ENCODE measurements at regions not wholly inside any gene's neighbourhood (a gene's known extent, or its start where the extent isn't known, plus 50 kb on each side); places are given as distances from the start of the nearest gene placed in this dataset.

- no peak for TF ChIP-seq CTCF (IDR thresholded peaks at IDR 0.05; ENCODE audit: borderline replicate concordance)
- H3K27me3 ChIP-seq (ENCODE audit: low read depth), result peaks cover 4% of the 10 kb centered on the region
- no peaks in the 10 kb centered on the region for H3K9me3 ChIP-seq (replicated peaks)
- no peaks in the 10 kb centered on the region for H3K4me1 ChIP-seq
- no peaks in the 10 kb centered on the region for H3K36me3 ChIP-seq
- H3K27ac ChIP-seq (replicated peaks), result no peak overlapping the region
- intact Hi-C loops (cut with micrococcal nuclease), result no loop called here
- DNase-seq, result no peak
- H3K4me3 ChIP-seq, result no peak overlapping the region
Observed at GRCh38 chr17:71405101-71405500, 715.7 kb upstream of the SOX9 start.

- no peak for TF ChIP-seq CTCF (IDR thresholded peaks at IDR 0.05; ENCODE audit: borderline replicate concordance)
- intact Hi-C loops (cut with micrococcal nuclease), result no loop called here
- H3K4me3 ChIP-seq, result no peak overlapping the region
Observed at GRCh38 chr17:71407981-71408380, 712.8 kb upstream of the SOX9 start.

GRCh38 chr17:71409137-71409536 lies 711.7 kb upstream of the SOX9 start:
- intact Hi-C loops (cut with micrococcal nuclease), result no loop called here
- H3K27me3 ChIP-seq (ENCODE audit: low read depth), result no peaks in the 10 kb centered on the region
- DNase-seq, result no peak
- TF ChIP-seq CTCF (IDR thresholded peaks at IDR 0.05; ENCODE audit: borderline replicate concordance), result no peak
- no peak overlapping the region for H3K4me3 ChIP-seq
- H3K27ac ChIP-seq (replicated peaks), result no peak overlapping the region
- H3K36me3 ChIP-seq, result no peaks in the 10 kb centered on the region
- H3K4me1 ChIP-seq, result no peaks in the 10 kb centered on the region
- no peaks in the 10 kb centered on the region for H3K9me3 ChIP-seq (replicated peaks)

More at GRCh38 chr17:71407981-71408380, 712.8 kb upstream of the SOX9 start:
- H3K36me3 ChIP-seq, result no peaks in the 10 kb centered on the region
- no peak overlapping the region for H3K27ac ChIP-seq (replicated peaks)
- H3K9me3 ChIP-seq (replicated peaks), result no peaks in the 10 kb centered on the region
- H3K4me1 ChIP-seq, result no peaks in the 10 kb centered on the region
- no peak for DNase-seq
- no peaks in the 10 kb centered on the region for H3K27me3 ChIP-seq (ENCODE audit: low read depth)

- no peak for TF ChIP-seq CTCF (IDR thresholded peaks at IDR 0.05; ENCODE audit: borderline replicate concordance)
- Histone ChIP-seq H3K4me1 (no peaks in the 10 kb centered on the region), H3K4me3 (no peak overlapping the region), H3K36me3 (no peaks in the 10 kb centered on the region), H3K27me3 (ENCODE audit: low read depth) (no peaks in the 10 kb centered on the region), H3K27ac (replicated peaks) (no peak overlapping the region), H3K9me3 (replicated peaks) (no peaks in the 10 kb centered on the region)
- intact Hi-C loops (cut with micrococcal nuclease), result no loop called here
- no peak for DNase-seq
Observed at GRCh38 chr17:71409712-71410111, 711.1 kb upstream of the SOX9 start.

- intact Hi-C loops (cut with micrococcal nuclease), result no loop called here
- Histone ChIP-seq H3K27me3 (ENCODE audit: low read depth) (no peaks in the 10 kb centered on the region), H3K4me1 (no peaks in the 10 kb centered on the region), H3K9me3 (replicated peaks) (no peaks in the 10 kb centered on the region), H3K27ac (replicated peaks) (no peak overlapping the region), H3K36me3 (no peaks in the 10 kb centered on the region), H3K4me3 (no peak overlapping the region)
- DNase-seq, result no peak
- no peak for TF ChIP-seq CTCF (IDR thresholded peaks at IDR 0.05; ENCODE audit: borderline replicate concordance)
Observed at GRCh38 chr17:71412803-71413202, 708.0 kb upstream of the SOX9 start.

GRCh38 chr17:71413935-71414334 lies 706.9 kb upstream of the SOX9 start:
- no peak for TF ChIP-seq CTCF (IDR thresholded peaks at IDR 0.05; ENCODE audit: borderline replicate concordance)
- Histone ChIP-seq H3K4me3 (no peak overlapping the region), H3K9me3 (replicated peaks) (peaks cover 6% of the 10 kb centered on the region), H3K36me3 (no peaks in the 10 kb centered on the region), H3K27ac (replicated peaks) (no peak overlapping the region), H3K4me1 (no peaks in the 10 kb centered on the region), H3K27me3 (ENCODE audit: low read depth) (no peaks in the 10 kb centered on the region)
- no peak for DNase-seq
- intact Hi-C loops (cut with micrococcal nuclease), result no loop called here
